Breast epithelium (tissue), 4 donors: ENCODE measurements at regions not wholly inside any gene's neighbourhood (a gene's known extent, or its start where the extent isn't known, plus 50 kb on each side); places are given as distances from the start of the nearest gene placed in this dataset.
A peak's percentile ranks its signal among the peaks of the same experiment; 100 is the strongest.

Experiments used
- DNase-seq, 2 donors: peaks; one replicate each; pipeline ENCODE4 v3.0.0-alpha.2; 2019; ENCODE audit warnings: low spot score in 2 of 2
- H3K27ac ChIP-seq, 2 donors: fragments of 200-600 bp; sonication (generic) in 1 of 2; one replicate each; pipeline ENCODE4 v1.5.1; 2016 to 2019; ENCODE audit warnings: mild to moderate bottlenecking in 1 of 2
- H3K27me3 ChIP-seq, 2 donors: fragments of 200-600 bp; sonication (generic) in 1 of 2; one replicate each; pipeline versions ENCODE4 v1.5.1 to v1.6.0; 2017 to 2019; ENCODE audit warnings: control low read depth in 1 of 2, mild to moderate bottlenecking in 1 of 2
- H3K36me3 ChIP-seq: fragments of 200-600 bp; one replicate; pipeline ENCODE4 v1.5.1; 2019
- H3K4me1 ChIP-seq, 2 donors: fragments of 200-600 bp; sonication (generic); one replicate each; pipeline ENCODE4 v1.5.1; 2016 to 2019; ENCODE audit warnings: control low read depth in 1 of 2
- H3K4me3 ChIP-seq, 3 donors: fragments of 200-600 bp; sonication (generic); 1 replicate in 2 of 3; 2 replicates in 1 of 3; pipeline ENCODE4 v1.5.1; 2016 to 2019; ENCODE audit warnings: mild to moderate bottlenecking in 3 of 3, moderate library complexity in 2 of 3
- H3K9me3 ChIP-seq, 2 donors: fragments of 200-600 bp; sonication (generic) in 1 of 2; one replicate each; pipeline ENCODE4 v1.5.1; 2016 to 2019; ENCODE audit warnings: control low read depth in 1 of 2
- POLR2A ChIP-seq: fragments of 450-650 bp; IDR thresholded peaks from one replicate; pipeline ENCODE4 v1.6.1; 2016; ENCODE audit warnings: antibody characterized with exemption, mild to moderate bottlenecking, moderate library complexity
- POLR2AphosphoS5 ChIP-seq, 3 donors: sonication (generic); formaldehyde crosslinking; IDR thresholded peaks; one replicate each; pipeline ENCODE4 v1.6.1; 2017; ENCODE audit warnings: antibody characterized with exemption in 3 of 3
- intact Hi-C: fragments of 100-400 bp; cut with DNase I; formaldehyde crosslinking; loops from one replicate; pipeline ENCODE4 v1.15.1; 2023; ENCODE audit warnings: low total_unique reads
- TF ChIP-seq, protein P1 (sequence below), 3 donors: fragments of 450-650 bp; IDR thresholded peaks; one replicate each; pipeline ENCODE4 v1.5.1; 2016 to 2017; ENCODE audit warnings: antibody characterized with exemption in 3 of 3, mild to moderate bottlenecking in 3 of 3, moderate library complexity in 3 of 3

GRCh38 chr14:26319139-26319864, 278.5 kb downstream of the NOVA1 start:
- no peak overlapping the region for H3K4me3 ChIP-seq
- H3K27me3 ChIP-seq, result no peaks in the 10 kb centered on the region
- TF ChIP-seq POLR2AphosphoS5 (IDR thresholded peaks at IDR 0.05) (no peak), POLR2A (no peak)
- TF ChIP-seq, protein P1, sequence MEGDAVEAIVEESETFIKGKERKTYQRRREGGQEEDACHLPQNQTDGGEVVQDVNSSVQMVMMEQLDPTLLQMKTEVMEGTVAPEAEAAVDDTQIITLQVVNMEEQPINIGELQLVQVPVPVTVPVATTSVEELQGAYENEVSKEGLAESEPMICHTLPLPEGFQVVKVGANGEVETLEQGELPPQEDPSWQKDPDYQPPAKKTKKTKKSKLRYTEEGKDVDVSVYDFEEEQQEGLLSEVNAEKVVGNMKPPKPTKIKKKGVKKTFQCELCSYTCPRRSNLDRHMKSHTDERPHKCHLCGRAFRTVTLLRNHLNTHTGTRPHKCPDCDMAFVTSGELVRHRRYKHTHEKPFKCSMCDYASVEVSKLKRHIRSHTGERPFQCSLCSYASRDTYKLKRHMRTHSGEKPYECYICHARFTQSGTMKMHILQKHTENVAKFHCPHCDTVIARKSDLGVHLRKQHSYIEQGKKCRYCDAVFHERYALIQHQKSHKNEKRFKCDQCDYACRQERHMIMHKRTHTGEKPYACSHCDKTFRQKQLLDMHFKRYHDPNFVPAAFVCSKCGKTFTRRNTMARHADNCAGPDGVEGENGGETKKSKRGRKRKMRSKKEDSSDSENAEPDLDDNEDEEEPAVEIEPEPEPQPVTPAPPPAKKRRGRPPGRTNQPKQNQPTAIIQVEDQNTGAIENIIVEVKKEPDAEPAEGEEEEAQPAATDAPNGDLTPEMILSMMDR (IDR thresholded peaks at IDR 0.05), result no peak
- no peak overlapping the region for H3K27ac ChIP-seq
- no peaks in the 10 kb centered on the region for H3K4me1 ChIP-seq
- no peak for DNase-seq
- no peaks in the 10 kb centered on the region for H3K36me3 ChIP-seq
- intact Hi-C loops, result no loop called here
- H3K9me3 ChIP-seq, result no peaks in the 10 kb centered on the region

DNA sequence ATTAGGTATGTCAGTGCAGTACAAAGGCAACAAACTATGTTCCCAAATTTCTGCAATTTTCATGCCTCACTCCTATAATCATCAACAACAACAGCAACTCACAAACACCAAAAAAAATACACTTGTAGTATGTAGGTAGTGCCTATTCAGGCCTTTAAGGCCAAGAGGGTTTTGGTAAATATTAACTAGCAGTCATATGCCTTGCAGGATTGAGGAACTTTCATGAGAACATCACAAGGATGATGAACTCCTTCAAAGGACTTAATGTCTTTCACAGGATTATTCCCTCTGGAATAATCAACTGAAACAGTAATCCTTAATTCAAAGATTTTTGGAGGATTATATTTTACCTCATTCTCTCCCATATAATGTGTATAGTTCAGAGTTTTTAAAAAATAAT, 293.8 kb downstream of the NOVA1 start:
- TF ChIP-seq POLR2AphosphoS5 (IDR thresholded peaks at IDR 0.05), result no peak
- H3K9me3 ChIP-seq, result peaks cover 0 to 7% of the 10 kb centered on the region in 2 donors
- H3K27ac ChIP-seq, result no peak overlapping the region
- H3K4me1 ChIP-seq, result no peaks in the 10 kb centered on the region
- intact Hi-C loops, result no loop called here
- no peak for DNase-seq
- no peaks in the 10 kb centered on the region for H3K36me3 ChIP-seq
- H3K27me3 ChIP-seq, result no peaks in the 10 kb centered on the region
- no peak overlapping the region for H3K4me3 ChIP-seq

GRCh38 chr14:26293909-26294308, 303.9 kb downstream of the NOVA1 start:
- intact Hi-C loops, result no loop called here
- no peak for DNase-seq
- no peak overlapping the region for H3K4me3 ChIP-seq
- H3K9me3 ChIP-seq, result no peaks in the 10 kb centered on the region
- no peak overlapping the region for H3K27ac ChIP-seq
- no peaks in the 10 kb centered on the region for H3K4me1 ChIP-seq
- TF ChIP-seq, protein P1 (IDR thresholded peaks at IDR 0.05), result no peak
- H3K27me3 ChIP-seq, result no peaks in the 10 kb centered on the region
- no peaks in the 10 kb centered on the region for H3K36me3 ChIP-seq

- Histone ChIP-seq H3K4me1 (no peaks in the 10 kb centered on the region), H3K4me3 (no peak overlapping the region), H3K9me3 (no peaks in the 10 kb centered on the region), H3K27me3 (no peaks in the 10 kb centered on the region), H3K36me3 (no peaks in the 10 kb centered on the region), H3K27ac (no peak overlapping the region)
- TF ChIP-seq, protein P1 (IDR thresholded peaks at IDR 0.05), result no peak
- TF ChIP-seq POLR2A (no peak), POLR2AphosphoS5 (IDR thresholded peaks at IDR 0.05) (no peak)
- intact Hi-C loops, result no loop called here
- DNase-seq, result no peak
Measured at GRCh38 chr14:26289891-26290486, 307.8 kb downstream of the NOVA1 start.

GRCh38 chr14:26286913-26287205, 311.0 kb downstream of the NOVA1 start:
- Histone ChIP-seq H3K4me3 (no peak overlapping the region), H3K27ac (peak overlapping the region in 1 of 2 donors; percentile 58)
- intact Hi-C loops, result no loop called here

More at GRCh38 chr14:26286913-26287205, 311.0 kb downstream of the NOVA1 start:
- no peaks in the 10 kb centered on the region for H3K36me3 ChIP-seq
- no peaks in the 10 kb centered on the region for H3K27me3 ChIP-seq
- TF ChIP-seq POLR2AphosphoS5 (IDR thresholded peaks at IDR 0.05) (no peak), POLR2A (no peak)
- TF ChIP-seq, protein P1 (IDR thresholded peaks at IDR 0.05), result no peak
- no peak for DNase-seq
- H3K9me3 ChIP-seq, result no peaks in the 10 kb centered on the region
- peaks cover 0 to 4% of the 10 kb centered on the region in 2 donors for H3K4me1 ChIP-seq
